ENCODE measurements at regions not wholly inside any gene's neighbourhood (a gene's known extent, or its start where the extent isn't known, plus 50 kb on each side); places are given as distances from the start of the nearest gene placed in this dataset.

DNA sequence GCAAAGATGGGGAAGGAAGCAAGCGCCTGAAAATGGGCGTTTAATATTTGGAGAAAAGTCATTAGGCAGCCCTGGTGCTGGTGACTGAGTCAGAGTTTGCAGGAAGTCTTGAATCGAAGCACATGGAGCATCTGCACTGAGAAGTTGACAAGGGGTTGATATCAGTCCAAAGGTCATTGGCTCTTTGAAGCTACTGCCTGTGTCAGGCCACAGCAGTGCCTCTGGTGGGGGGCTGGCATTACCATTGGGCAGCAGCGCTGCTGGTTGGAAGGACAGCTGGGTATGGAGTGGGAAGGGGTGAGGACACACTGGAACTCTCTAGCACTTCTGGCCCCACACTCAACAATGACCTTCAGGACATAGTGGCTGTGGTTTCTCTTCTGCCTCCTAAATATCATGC, 150.4 kb upstream of the ERCC6L2 start (continued):
- no peak for TF ChIP-seq POLR2AphosphoS5 (IDR thresholded peaks at IDR 0.05; ENCODE audit: low read depth)
- no peak for TF ChIP-seq ZNF331 (CRISPR knock-in tag; IDR thresholded peaks at IDR 0.05; ENCODE audit: low read depth)
- TF ChIP-seq, protein P1, sequence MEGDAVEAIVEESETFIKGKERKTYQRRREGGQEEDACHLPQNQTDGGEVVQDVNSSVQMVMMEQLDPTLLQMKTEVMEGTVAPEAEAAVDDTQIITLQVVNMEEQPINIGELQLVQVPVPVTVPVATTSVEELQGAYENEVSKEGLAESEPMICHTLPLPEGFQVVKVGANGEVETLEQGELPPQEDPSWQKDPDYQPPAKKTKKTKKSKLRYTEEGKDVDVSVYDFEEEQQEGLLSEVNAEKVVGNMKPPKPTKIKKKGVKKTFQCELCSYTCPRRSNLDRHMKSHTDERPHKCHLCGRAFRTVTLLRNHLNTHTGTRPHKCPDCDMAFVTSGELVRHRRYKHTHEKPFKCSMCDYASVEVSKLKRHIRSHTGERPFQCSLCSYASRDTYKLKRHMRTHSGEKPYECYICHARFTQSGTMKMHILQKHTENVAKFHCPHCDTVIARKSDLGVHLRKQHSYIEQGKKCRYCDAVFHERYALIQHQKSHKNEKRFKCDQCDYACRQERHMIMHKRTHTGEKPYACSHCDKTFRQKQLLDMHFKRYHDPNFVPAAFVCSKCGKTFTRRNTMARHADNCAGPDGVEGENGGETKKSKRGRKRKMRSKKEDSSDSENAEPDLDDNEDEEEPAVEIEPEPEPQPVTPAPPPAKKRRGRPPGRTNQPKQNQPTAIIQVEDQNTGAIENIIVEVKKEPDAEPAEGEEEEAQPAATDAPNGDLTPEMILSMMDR (conservative IDR thresholded peaks at IDR 0.05; ENCODE audit: low read depth in 2 of 2), result no peak
- TF ChIP-seq NANOG (IDR thresholded peaks at IDR 0.05; ENCODE audit: borderline replicate concordance), result no peak

DNA sequence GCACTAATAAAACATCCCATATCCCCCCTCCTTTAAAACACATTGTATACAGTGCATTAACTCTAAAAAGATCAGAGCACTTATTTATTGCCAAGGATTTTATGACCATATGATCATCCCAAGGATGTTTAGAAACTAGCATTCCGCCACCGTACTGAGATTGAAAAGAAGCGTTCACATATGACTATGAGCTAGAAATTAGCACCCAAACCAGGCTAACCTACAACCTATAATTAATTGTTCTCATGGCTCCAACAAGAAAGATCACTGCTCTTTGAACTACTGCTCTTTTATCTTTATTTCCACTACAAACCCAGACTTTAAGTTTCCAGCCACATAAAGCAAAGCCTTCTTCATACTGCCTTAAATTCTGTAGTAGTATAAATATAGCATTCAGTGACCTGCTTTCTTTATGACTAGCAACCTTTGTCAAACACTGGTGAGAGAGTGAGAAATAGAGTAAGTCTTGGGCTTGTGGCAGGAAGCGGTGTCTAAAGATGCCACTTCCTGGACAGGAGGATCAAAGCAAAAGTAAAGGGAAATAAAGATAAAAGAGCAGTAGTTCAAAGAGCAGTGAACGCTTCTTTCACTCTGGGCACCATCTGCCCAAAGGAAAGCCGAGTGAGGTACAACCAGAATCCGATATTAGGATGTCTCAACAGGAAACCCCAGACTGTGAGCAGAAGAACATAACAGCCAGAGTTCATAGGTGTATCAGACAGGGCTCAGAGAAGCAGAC, 151.1 kb upstream of the ERCC6L2 start:
- no peak overlapping the region for H3K27ac Mint-ChIP-seq
- H3F3A ChIP-seq (replicated peaks; ENCODE audit: low read depth), result no peaks in the 10 kb centered on the region
- no peak overlapping the region for H3K4me2 ChIP-seq
- no peak for ATAC-seq
- H3K27me3 Mint-ChIP-seq (ENCODE audit: insufficient read depth, low read depth, poor library complexity), result no peaks in the 10 kb centered on the region
- no peak for DNase-seq (ENCODE audit: low spot score)
- H3K4me1 Mint-ChIP-seq, result no peaks in the 10 kb centered on the region
- no peak overlapping the region for H2AFZ ChIP-seq
- no peaks in the 10 kb centered on the region for H3K4me1 ChIP-seq (ENCODE audit: insufficient read depth)
- no peak overlapping the region for H3K27ac ChIP-seq (ENCODE audit: low read depth)
- H3K9me3 Mint-ChIP-seq, result no peaks in the 10 kb centered on the region
- H3K4me3 Mint-ChIP-seq, result no peak overlapping the region
- no peaks in the 10 kb centered on the region for H4K20me1 ChIP-seq (replicated peaks; ENCODE audit: insufficient read depth)
- no peaks in the 10 kb centered on the region for H3K9me2 ChIP-seq (ENCODE audit: insufficient read depth)
- H3K36me3 ChIP-seq (ENCODE audit: insufficient read depth), result no peaks in the 10 kb centered on the region
- H3K4me3 ChIP-seq, result no peak overlapping the region
- H3K27me3 ChIP-seq (ENCODE audit: insufficient read depth), result no peaks in the 10 kb centered on the region
- H3K36me3 Mint-ChIP-seq (ENCODE audit: low read depth), result no peaks in the 10 kb centered on the region
- H3K79me2 ChIP-seq (replicated peaks; ENCODE audit: insufficient read depth), result no peaks in the 10 kb centered on the region
- TF ChIP-seq CREB1 (CRISPR knock-in tag; IDR thresholded peaks at IDR 0.05; ENCODE audit: low read depth), result no peak
- TF ChIP-seq STAT1 (IDR thresholded peaks at IDR 0.05; ENCODE audit: unreplicated experiment), result no peak
- TF ChIP-seq EZH2 (IDR thresholded peaks at IDR 0.05; ENCODE audit: low read depth, unreplicated experiment), result no peak
- TF ChIP-seq EZH2phosphoT487 (IDR thresholded peaks at IDR 0.05; ENCODE audit: unreplicated experiment), result no peak
- no peak for TF ChIP-seq NANOG (IDR thresholded peaks at IDR 0.05; ENCODE audit: borderline replicate concordance)
- TF ChIP-seq, protein P2, sequence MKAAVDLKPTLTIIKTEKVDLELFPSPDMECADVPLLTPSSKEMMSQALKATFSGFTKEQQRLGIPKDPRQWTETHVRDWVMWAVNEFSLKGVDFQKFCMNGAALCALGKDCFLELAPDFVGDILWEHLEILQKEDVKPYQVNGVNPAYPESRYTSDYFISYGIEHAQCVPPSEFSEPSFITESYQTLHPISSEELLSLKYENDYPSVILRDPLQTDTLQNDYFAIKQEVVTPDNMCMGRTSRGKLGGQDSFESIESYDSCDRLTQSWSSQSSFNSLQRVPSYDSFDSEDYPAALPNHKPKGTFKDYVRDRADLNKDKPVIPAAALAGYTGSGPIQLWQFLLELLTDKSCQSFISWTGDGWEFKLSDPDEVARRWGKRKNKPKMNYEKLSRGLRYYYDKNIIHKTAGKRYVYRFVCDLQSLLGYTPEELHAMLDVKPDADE (IDR thresholded peaks at IDR 0.05), result no peak
- no peak for TF ChIP-seq ZNF331 (CRISPR knock-in tag; IDR thresholded peaks at IDR 0.05; ENCODE audit: low read depth)
- TF ChIP-seq POLR2AphosphoS5 (IDR thresholded peaks at IDR 0.05; ENCODE audit: low read depth), result no peak
- TF ChIP-seq, protein P3, sequence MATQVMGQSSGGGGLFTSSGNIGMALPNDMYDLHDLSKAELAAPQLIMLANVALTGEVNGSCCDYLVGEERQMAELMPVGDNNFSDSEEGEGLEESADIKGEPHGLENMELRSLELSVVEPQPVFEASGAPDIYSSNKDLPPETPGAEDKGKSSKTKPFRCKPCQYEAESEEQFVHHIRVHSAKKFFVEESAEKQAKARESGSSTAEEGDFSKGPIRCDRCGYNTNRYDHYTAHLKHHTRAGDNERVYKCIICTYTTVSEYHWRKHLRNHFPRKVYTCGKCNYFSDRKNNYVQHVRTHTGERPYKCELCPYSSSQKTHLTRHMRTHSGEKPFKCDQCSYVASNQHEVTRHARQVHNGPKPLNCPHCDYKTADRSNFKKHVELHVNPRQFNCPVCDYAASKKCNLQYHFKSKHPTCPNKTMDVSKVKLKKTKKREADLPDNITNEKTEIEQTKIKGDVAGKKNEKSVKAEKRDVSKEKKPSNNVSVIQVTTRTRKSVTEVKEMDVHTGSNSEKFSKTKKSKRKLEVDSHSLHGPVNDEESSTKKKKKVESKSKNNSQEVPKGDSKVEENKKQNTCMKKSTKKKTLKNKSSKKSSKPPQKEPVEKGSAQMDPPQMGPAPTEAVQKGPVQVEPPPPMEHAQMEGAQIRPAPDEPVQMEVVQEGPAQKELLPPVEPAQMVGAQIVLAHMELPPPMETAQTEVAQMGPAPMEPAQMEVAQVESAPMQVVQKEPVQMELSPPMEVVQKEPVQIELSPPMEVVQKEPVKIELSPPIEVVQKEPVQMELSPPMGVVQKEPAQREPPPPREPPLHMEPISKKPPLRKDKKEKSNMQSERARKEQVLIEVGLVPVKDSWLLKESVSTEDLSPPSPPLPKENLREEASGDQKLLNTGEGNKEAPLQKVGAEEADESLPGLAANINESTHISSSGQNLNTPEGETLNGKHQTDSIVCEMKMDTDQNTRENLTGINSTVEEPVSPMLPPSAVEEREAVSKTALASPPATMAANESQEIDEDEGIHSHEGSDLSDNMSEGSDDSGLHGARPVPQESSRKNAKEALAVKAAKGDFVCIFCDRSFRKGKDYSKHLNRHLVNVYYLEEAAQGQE (IDR thresholded peaks at IDR 0.05; ENCODE audit: unreplicated experiment), result no peak
- no peak for TF ChIP-seq JUNB (IDR thresholded peaks at IDR 0.05; ENCODE audit: unreplicated experiment)
- TF ChIP-seq ZNF114 (CRISPR knock-in tag; IDR thresholded peaks at IDR 0.05), result no peak

All from GM23338 (cell line).